HG03175 (cell line): ENCODE measurements at regions not wholly inside any gene's neighbourhood (a gene's known extent, or its start where the extent isn't known, plus 50 kb on each side); places are given as distances from the start of the nearest gene placed in this dataset.

Experiments used
- ATAC-seq: cut with Tn5 transposase; IDR thresholded peaks from one replicate; pipeline ENCODE4 v1.9.1; 2021; ENCODE audit warnings: mild to moderate bottlenecking, moderate library complexity; ENCODE audit not compliant: unreplicated experiment

DNA sequence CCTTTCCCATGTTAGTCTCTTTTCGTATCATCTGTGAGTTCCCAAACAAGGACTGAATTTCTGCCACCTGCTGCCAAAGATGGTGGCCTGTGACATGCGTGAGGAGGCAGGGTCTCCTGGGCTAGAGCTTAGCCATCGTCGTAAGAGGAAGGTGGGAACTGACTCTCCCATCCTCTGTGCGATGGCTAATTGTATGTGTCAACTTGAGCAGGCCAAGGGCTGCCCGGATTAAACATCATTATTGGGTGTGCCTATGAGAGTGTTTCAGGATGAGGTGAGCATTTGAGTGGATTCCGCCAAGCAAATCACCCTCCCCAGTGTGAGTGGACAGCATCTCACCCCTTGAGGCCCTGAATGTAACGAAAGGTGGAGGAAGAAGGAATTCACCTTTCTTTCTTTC, 220.7 kb upstream of the DIO3 start:
- ATAC-seq, result no peak

DNA sequence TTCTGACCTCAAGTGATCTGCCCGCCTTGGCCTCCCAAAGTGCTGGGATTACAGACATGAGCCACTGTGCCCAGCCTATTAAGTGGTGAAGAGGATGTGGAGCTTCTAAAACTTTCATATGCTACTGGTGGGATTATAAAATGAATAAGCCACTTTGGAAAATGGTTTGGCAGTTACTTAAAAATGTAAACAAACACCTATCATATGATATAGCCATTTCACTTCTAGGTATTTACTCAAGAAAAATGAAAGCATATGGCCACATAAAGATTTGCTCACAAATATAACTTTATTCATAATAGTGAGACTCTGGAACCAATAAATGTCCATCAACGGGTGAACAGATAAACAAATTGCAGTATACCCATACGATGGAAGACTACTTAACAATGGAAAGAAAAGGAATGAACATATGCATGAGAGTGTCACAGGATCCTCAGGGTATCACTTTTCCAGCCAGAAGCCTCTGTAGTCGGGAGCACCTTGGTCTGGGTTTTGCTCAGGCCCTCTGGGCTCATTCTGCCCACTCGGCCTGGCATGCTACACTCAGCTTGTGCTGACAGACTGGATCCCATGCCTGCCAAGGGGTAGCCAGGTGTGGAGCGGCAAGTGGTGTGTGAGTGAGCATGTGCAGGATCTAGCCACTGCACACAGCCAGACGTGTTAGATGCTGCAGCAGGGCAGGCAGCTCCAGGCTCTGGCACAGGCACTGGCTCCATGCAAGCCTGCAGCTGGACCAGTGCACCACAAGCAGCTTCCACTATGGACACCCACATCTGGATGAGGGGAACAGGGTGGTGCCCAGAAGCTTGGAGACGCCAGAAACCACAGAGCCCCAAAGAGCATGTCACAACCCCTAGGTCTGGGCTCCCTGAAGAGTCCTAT, 213.2 kb upstream of the DIO3 start:
- no peak for ATAC-seq

DNA sequence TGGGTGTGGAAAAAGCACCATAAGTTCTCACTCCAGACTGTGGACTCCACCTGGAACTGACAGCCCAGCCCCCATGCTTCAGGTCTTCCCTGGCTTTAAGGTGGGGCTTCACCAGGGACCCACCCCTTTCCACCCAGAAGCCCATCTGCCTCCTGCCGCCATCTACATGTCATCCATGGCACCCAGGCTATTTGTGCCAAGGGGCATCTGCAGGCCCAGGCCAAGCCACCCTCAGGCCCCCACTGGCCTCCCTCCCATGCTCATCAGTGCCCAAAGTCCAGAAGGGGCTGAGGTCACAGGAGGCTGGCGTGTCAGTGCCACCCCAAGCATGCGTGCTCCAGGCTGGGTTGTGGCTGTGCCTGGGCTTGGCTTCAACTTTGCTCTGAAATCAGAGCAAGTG, 212.2 kb upstream of the DIO3 start:
- ATAC-seq, result no peak

DNA sequence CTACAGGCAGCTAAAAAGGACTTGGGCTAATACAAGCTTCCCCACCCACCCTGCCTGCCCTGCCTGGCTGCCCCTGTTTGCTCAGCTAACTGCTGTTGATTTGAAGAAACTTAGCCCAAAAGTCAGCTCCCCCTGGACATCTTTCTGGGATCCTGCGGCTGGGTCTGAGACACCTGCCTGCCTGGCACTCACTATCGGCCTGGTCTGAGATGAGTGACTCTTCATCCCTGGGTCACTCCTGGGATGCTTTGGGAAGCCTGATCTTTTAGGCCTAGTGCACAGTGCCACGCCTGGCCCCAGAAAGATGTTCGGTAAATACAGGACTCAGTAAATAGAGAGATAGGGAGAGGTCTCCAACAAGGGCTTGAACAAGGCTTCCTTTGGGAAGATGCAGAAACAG, 211.3 kb upstream of the DIO3 start:
- no peak for ATAC-seq

DNA sequence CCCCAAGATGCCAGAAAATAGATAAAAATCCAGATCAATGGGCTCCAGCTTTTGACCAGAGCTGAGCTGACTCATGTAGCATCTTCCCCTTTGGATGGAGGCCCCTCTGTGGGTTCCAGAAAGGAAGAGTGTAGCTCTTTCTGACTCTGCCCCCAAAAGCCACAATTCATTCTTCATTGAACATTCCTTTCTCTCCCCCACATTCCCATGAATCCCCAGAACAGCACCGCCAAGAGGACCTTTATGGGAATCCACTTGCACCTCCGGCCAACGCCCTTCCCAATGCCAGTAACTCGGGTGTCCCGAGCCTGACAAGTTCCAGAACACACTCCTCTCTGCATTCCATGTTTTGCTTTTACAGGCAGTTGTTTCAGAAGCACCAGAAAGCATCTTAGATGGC, 210.6 kb upstream of the DIO3 start:
- ATAC-seq, result no peak

DNA sequence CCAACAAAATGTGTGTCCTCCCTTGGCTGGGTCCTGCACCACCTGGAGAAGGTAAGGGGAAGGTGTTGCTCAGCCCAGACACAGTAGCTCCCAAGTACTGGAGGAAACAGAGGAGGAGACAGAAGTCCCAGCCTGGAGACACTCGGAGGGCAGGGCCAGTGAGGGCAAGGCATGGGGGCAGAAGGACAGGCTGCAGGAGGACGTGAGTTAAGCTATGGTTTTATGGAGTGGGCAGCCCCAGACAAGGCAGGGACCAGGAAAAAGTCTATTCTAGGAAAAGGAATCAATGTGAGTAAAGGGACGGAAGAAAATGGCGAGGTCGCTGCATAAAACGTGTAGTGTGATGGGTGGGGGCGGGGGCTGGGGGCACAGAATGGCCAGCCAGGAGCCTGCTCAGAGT, 210.1 kb upstream of the DIO3 start:
- ATAC-seq, result no peak

DNA sequence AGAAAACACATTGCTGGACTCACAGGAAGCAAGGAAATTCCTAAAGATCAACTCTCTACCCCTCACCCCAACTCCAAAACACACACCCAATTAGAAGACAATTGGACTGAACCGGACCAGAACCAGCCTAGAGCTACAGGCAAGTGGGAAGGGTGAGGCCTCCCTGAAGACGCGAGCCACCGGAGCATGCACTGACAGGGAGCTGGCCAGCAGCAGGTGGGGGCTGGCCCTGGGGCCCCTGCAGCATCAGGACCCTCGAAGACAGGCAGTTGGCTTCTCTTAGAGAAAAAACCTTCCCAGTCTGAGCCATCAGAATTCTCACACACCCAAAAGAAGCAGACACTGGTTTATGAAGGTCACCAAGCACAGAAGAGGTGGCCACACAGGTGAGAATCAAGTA, 209.5 kb upstream of the DIO3 start:
- no peak for ATAC-seq

DNA sequence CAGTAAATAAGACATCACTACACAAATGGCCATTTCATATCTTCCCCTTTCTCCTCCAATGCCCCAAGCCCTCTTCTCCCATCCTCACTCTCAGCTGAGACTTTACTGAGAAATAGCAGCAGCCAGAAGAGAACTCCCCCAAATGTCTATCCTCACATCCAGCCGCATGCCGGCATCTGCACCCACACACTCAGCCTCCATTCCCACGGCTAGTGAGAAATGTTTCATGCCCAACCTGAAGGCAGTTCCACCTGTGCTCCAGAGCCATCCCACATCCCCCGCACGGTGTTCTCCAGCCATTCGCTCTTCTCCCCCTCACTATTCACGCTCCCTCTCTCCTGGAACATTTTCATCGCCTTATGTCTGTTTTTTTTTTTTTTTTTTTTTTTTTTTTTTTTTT, 208.7 kb upstream of the DIO3 start:
- no peak for ATAC-seq

DNA sequence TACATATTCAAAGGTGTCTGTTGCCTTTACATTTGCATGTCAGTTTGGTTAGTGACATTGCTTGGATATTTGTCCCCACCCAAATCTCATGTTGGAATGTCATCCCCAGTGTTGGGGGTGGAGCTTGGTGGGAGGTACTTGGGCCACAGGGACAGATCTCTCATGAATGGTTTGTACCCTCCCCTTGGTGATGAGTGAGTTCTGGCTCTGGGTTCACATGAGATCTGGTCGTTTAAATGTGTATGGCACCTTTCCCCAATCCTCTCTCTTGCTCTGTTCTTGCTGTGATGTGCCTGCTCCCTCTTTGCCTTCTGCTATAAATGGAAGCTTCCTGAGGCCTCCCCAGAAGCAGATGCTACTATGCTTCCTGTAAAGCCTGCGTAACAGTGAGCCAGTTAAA, 207.9 kb upstream of the DIO3 start:
- ATAC-seq, result no peak

DNA sequence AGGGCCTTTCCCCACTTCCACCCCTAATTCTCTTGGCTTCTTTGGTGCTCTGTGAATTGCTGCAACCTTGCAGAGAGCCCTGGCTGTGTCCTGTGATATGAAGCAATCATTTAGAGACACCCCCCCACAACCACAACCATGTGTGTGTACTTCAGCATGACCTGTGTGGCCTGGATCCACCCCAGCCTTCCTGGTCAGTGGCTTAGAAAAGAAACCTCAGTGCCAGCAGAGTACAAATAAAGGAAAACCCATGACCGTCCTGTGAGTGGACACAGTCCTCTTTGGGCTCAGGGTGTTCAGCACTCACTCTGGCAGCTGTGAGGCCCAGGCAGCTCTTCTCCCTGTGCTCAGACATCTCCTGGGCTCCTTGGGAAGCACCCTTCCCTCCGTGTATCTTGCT, 206.6 kb upstream of the DIO3 start:
- ATAC-seq, result no peak

DNA sequence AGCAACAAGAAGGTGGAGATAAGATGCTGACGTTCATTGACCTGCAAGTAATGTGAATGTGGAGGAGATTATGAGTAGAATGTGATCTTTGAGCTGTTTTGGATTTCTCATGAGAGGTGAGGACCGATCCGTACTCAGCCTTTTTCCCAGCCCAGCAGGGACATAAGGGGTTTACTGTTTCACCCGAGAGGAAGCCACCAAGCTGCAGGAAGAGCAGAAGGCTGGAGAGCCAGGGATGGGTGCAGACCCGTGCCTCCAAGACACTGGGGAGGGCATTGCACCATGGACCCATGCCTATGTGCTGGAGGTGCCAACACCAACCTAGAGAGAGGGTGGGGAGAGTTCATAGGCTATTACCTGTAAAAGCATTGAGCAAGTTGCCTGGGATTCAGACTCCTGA, 206.0 kb upstream of the DIO3 start:
- ATAC-seq, result no peak

DNA sequence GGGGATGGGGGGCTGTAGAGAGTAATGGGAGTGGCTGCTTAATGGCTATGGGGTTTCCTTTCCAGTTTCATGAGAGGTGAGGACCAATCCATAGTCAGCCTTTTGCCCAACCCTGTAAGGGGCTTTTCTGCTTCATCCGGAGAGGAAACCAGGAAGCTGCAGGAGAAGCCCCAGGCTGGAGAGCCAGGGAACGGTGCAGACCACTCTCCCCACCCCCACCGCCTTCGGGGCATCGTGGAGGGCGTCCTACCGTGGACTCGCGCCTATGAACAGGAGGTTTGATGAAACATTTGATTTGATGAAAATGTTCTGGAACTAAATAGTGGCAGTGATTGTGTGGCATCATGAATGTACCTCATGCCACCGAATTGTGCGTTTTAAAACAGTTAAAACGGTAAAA, 204.3 kb upstream of the DIO3 start:
- no peak for ATAC-seq

DNA sequence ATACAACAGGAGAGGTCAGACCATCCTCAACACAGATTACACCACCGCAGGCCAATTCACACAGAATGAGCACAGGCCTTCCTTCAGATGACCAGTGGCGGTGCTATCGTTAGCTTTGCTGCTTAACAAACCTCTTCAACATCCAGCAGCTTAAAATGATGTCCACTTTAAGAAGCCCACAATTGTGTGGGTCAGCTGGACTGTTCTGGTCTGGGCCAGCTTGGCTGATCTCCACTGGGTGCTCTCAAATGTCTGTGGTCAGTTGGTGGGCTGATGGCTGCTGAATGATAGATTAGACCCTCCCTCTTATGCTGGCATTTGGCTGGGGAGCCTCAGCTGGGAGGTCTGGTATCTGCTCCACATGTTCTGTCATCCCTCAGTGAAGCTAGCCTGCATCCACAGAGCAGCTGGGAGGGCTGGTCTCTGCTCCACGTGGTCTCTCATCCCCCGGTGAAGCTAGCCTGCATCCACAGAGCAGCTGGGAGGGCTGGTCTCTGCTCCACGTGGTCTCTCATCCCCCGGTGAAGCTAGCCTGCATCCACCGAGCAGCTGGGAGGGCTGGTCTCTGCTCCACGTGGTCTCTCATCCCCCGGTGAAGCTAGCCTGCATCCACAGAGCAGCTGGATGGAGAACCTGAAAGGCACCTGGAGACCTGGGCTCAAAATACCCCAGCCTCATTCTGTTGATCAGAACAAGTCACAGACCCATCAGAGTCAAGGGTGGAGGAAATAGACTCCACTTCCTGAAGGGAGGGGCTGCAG, 203.6 kb upstream of the DIO3 start:
- no peak for ATAC-seq

DNA sequence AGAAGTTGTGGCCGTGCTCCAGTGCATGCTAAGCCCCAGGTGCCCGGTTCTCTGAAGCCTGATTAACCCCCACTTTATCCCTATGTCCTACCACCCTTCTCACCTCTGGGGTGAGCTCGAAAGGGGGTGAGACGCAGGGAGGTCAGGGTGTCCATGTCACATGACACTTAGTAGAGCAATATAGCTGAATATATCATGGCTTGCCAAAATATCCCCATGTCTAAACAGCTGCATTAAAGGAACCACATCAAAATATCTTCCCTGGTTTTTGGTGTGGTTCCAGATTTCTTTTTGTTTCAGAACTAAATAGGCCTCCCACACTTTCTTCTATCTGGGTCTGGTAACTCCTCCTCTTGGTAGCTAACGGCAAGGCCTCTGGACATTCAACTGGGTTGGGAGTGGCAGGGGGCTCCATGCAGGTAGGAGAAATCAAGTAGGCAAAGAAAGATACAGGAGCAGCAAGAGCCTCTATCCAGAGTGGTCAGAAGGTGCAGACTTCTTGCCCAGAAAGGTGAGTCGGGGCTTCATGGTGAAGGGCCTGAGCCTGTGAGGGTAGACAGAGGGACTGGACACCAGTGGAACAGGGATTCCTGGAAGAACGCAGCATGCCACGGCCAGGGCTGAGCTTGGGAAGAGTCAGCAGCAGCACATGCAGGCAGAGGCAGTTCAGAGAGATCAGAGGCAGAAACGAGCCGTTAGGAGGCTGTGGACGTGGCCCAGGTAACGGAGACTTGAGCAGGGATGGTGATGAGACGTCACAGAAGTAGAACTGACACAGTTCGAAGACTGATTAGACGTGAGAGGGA, 202.8 kb upstream of the DIO3 start:
- ATAC-seq, result no peak

DNA sequence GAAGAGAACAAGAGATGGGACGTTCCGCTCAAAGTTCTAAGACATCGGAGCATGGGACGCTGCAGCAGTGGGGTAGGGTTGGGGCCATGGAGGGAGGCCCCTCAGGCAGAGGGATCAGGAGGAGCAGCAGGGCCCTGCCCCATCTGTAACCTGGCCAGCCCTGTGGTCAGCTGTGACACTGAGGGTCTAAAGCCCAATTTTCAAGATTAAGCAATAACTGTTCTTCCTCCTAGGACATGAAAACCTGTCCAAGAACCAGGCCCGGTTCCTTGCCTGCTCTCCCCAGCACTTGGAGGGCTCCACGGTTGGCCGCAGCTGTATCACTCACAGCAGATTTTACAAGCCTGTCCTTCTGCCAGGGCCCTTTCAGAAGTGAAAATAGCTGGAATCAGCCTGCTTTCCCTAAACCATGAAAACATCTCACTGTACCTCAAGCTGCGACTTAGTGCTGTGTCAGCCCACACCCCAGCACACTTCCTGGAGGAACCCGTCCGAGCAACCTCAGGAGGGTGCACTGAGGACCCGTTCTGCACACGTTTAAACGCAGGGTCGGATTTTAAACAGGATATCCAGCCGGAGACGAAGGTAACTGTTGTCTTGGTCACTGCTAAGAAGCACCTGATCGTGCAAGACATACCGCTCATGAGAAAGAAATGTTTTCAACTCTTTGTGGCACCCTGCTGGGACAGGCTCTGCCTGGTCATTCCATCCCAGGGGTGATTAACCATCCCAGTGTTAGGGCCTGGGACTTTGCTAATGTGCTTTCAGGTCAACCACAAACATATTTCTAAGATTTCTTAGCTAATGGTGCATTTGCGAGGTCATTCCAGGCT, 201.9 kb upstream of the DIO3 start:
- no peak for ATAC-seq

DNA sequence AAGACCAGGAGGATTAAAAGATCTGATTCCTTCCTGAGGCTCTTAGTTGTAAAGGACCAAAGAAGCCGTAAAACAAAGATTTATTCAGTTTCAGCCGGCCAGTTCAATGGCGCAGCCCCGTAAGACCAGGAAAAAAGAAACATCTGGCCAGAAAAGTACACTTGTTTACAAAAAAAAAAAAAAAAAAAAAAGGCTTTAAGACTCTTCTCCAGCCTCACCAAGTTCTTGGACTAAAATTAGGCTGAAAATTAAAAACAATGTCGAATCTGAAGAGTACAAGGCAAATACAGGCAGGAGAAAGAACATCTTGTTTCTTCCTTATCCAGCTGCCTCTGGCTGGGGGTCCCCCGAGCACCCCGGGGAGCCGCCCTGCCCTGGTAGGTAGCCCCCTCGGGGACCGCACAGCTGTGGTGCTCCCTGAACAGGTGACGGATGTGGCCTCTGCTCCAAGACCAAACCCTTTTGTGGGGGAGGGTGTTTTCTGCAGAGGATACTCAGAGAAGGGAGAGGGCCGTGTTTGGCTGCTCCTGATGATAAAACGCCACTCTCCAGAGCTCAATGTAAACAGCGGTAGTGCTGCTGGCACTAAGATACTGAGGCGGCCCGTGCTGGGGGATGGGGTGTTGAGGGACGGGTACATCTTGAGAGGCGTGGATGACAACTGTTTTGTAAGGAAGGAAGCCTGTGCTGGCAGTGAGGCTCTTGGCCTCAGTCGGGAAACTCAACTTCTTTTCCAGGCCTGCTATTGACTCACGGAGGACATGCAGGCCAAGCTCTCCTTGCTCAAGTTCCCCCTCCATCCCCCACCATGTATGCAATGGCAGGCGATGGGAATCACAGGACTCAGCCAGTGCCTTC, 201.0 kb upstream of the DIO3 start:
- ATAC-seq, result no peak

DNA sequence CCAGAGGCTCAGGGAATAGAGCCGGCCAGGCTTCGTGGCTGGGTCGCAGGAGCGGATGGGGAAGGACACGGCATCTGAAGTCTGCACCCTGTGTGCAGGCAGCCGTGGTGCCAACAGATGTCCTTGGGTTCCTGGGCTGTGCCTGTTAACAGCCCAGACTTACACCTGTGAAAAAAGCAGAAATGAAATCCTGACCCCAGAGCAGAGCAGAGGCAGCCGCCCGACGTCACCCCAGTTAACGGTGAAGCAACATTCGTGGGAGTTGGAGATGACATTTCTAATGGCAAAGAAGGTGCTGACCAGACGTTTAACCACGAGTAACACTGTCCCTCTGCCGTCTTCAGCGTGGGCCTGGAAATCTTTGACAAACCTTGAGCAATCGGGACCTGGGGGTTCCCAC, 200.3 kb upstream of the DIO3 start:
- ATAC-seq, result no peak

DNA sequence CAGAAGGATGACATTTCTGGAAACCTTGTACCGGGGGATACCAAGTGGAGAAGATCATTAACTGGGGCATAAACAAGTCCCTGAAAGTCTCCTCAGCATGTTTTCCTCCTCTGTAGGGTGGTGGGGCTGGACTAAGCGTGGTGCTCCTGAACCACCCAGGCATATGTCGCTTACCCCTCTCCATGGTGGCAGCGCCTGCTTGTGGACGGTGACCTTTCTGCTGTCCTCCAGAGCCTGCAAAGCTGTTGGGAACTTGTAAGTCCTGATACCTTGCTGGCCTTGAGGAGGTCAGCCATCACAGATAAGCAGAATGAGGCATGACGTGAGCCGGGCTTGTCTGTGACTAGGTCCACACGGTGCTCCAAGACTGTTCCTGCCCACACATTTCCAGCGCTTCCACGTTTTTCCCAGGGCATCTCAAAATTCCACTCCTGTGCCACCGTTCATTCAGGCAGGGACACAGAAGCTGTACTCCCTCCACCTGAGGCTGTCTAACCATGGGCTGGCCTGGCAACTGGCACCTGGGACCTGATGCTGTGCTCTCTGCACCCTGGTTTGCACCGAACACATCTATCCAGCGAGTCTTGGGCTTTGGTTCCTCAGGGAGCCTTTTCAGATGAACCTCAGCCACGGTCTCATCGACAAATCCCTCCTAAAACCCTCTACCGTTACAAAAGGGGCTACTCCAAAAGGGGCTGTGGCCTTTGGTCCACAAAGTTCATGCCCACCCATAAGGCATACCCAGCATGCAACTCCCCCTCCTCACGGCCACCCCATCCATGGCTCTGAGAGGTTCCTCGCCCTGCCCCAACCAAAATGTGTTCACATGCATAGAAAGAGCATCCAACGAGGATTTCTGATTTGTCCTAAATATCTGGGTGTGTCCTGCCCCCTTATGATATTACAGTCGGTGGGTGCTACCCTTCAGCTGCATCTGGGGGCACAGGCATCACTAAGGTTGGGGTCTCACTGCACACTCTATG, 199.6 kb upstream of the DIO3 start:
- ATAC-seq, result no peak
